ENCODE measurements at regions not wholly inside any gene's neighbourhood (a gene's known extent, or its start where the extent isn't known, plus 50 kb on each side); places are given as distances from the start of the nearest gene placed in this dataset.

DNA sequence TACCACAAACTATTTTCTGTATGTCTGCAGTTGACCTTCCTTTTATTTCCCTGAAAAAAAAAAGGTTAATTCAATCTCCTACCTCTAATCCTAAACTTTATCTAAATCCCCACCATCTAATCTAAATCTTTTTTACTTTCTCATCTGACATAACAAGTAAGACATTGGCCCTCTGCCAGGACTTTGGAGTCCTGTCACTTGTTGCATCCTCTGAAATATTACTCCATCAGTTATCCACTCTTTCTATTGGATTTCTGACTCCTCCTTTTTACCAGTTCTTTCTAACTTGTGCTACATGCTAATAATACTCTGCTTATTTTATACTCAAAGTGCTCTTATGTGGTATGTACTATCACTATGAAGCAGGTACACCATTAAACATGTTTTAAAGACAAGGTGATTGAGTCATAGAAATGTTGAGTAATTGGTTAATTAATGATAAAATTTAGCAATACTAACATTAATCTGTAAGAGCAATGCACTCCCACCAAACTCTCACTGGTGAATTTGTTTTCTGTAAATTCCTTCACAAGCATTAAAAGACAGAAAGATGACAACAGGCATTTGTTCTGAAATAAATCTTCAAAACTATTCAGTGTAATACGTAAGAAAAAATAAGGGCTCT, 914.2 kb upstream of the RAG2 start:
- H3K4me3 ChIP-seq = no peak overlapping the region
- peaks cover 0 to 10% of the 10 kb centered on the region in 2 donors for H3K9me3 ChIP-seq
- H3K27ac ChIP-seq = no peak overlapping the region
- DNase-seq (no peak), ATAC-seq (no peak)
- no peaks in the 10 kb centered on the region for H3K36me3 ChIP-seq
- intact Hi-C loops (cut with DNase I) = no loop called here
- no peaks in the 10 kb centered on the region for H3K4me1 ChIP-seq
- no peaks in the 10 kb centered on the region for H3K27me3 ChIP-seq
- TF ChIP-seq, protein P1, sequence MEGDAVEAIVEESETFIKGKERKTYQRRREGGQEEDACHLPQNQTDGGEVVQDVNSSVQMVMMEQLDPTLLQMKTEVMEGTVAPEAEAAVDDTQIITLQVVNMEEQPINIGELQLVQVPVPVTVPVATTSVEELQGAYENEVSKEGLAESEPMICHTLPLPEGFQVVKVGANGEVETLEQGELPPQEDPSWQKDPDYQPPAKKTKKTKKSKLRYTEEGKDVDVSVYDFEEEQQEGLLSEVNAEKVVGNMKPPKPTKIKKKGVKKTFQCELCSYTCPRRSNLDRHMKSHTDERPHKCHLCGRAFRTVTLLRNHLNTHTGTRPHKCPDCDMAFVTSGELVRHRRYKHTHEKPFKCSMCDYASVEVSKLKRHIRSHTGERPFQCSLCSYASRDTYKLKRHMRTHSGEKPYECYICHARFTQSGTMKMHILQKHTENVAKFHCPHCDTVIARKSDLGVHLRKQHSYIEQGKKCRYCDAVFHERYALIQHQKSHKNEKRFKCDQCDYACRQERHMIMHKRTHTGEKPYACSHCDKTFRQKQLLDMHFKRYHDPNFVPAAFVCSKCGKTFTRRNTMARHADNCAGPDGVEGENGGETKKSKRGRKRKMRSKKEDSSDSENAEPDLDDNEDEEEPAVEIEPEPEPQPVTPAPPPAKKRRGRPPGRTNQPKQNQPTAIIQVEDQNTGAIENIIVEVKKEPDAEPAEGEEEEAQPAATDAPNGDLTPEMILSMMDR (IDR thresholded peaks at IDR 0.05) = no peak

DNA sequence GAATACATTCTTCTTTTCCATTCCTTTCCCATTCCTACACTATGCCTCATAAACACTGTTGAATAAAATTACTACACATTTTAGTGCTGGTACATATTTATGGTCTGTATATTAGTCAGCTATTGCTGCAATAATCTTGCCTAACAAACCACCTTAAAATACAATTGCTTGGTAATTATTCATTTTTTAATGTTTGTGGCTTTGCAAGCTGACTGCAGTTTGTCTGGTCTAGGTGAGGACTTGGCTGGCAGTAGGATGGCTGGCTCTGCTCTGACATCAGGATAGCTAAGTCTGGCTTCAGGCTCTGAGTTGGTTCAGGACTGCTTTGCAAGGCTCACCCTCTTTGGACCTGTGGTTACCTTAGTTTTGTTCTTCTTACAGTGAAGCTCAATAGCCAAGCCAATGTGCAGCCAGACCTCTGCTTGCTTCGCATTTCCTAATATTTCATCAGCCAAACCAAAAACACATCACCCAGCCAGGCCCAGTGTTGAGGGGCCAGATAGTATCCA, 913.4 kb upstream of the RAG2 start:
- no peak for ATAC-seq
- Histone ChIP-seq H3K27me3 (no peaks in the 10 kb centered on the region), H3K27ac (no peak overlapping the region), H3K4me3 (no peak overlapping the region), H3K4me1 (no peaks in the 10 kb centered on the region), H3K36me3 (no peaks in the 10 kb centered on the region), H3K9me3 (peaks cover 0 to 6% of the 10 kb centered on the region in 2 donors)
- TF ChIP-seq, protein P1 (IDR thresholded peaks at IDR 0.05) = no peak
- no peak for DNase-seq
- intact Hi-C loops (cut with DNase I) = no loop called here

DNA sequence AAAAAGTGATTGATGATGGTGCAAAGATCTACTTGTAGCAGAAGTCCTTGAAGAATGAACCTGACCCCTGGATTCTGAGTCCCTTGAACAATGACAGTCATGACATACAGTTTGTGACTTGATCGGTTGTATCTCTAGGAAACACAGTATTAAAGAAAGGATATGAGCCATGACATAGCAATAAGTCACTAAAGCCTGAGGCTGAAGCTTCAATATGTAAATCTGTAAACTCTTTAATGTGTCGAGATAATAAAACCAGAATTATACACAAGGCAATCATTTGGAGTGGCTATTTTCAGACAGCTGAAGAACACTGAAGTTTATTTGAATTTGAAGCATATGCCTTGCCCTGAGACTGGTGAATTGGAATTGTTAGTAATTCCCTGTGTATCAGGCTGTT, 911.5 kb upstream of the RAG2 start:
- Histone ChIP-seq H3K27ac (no peak overlapping the region), H3K9me3 (no peaks in the 10 kb centered on the region), H3K4me1 (no peaks in the 10 kb centered on the region), H3K4me3 (no peak overlapping the region), H3K27me3 (no peaks in the 10 kb centered on the region), H3K36me3 (no peaks in the 10 kb centered on the region)
- DNase-seq = no peak
- TF ChIP-seq, protein P1 (IDR thresholded peaks at IDR 0.05) = no peak
- intact Hi-C loops (cut with DNase I) = no loop called here
- ATAC-seq = no peak

DNA sequence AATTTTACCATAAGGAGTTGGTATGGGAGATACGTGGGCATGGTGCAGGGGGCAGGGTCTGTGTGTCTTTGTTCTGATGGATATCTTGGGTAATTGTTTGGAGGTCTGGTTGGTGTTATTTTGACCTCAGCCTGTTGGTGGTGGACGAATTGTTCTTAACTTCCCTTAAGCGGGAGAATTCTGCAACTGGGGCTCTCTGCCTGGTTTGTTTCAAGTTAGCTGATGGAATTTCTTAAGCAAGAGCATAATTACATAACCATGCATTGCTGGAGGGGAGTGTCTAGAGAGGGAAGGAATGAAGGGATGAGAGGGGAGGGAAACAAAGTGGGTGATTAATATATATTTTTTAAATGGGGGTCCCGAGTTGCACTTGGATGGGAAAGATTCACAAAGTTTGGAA, 908.5 kb upstream of the RAG2 start:
- Histone ChIP-seq H3K4me3 (no peak overlapping the region), H3K36me3 (no peaks in the 10 kb centered on the region), H3K27me3 (no peaks in the 10 kb centered on the region), H3K4me1 (no peaks in the 10 kb centered on the region), H3K9me3 (no peaks in the 10 kb centered on the region), H3K27ac (no peak overlapping the region)
- no peak for ATAC-seq
- intact Hi-C loops (cut with DNase I) = no loop called here
- no peak for DNase-seq
- TF ChIP-seq, protein P1 (IDR thresholded peaks at IDR 0.05) = no peak

DNA sequence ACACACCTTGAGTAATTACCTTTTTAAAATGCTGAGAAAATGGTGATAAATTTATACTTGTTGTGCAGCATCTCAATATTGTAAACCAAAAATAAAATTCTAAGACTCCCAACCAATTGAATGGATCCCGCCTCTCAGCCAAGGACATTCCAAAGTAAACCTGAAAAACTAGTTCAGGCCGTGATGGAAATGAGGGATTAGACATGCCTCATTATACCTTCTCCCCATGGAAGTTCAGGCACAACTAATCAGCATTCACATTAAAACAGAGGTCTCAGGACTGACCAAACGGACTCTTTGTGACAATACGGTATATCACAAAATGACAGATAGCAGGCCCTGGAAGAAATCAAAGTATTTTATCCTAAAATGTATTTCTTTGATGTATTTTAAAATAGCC, 907.4 kb upstream of the RAG2 start:
- no peaks in the 10 kb centered on the region for H3K27me3 ChIP-seq
- no peaks in the 10 kb centered on the region for H3K9me3 ChIP-seq
- TF ChIP-seq, protein P1 (IDR thresholded peaks at IDR 0.05) = no peak
- no peaks in the 10 kb centered on the region for H3K36me3 ChIP-seq
- H3K4me3 ChIP-seq = no peak overlapping the region
- H3K4me1 ChIP-seq = no peaks in the 10 kb centered on the region
- no peak for DNase-seq
- no peak overlapping the region for H3K27ac ChIP-seq
- intact Hi-C loops (cut with DNase I) = no loop called here
- ATAC-seq = no peak
